Fibroblast of skin of left biceps (primary cell): ENCODE measurements at regions not wholly inside any gene's neighbourhood (a gene's known extent, or its start where the extent isn't known, plus 50 kb on each side); places are given as distances from the start of the nearest gene placed in this dataset.
"Not testable (repeated sequence)": the region's sequence is repeated elsewhere in the genome, so short reads cannot be mapped to it uniquely, and the experiment has no call there.

Source experiments
- DNase-seq, 2 experiments: peaks; one replicate each; pipeline ENCODE4 v3.0.0-alpha.2; 2013; ENCODE audit warnings: low read depth in 2 of 2

- no peak for DNase-seq
Measured at GRCh38 chr3:84236261-84236660, 722.5 kb upstream of the CADM2 start.

- DNase-seq = no peak
Measured at GRCh38 chr3:84245789-84246188, 713.0 kb upstream of the CADM2 start.

GRCh38 chr3:84260596-84260995, 698.2 kb upstream of the CADM2 start:
- no peak for DNase-seq

GRCh38 chr3:84265768-84266167, 693.0 kb upstream of the CADM2 start:
- DNase-seq = no peak

GRCh38 chr3:84275532-84275931, 683.3 kb upstream of the CADM2 start:
- no peak for DNase-seq

GRCh38 chr3:84277562-84278224, 681.1 kb upstream of the CADM2 start:
- DNase-seq = no peak

- no peak for DNase-seq
Measured at GRCh38 chr3:84292128-84292527, 666.7 kb upstream of the CADM2 start.

GRCh38 chr3:84299329-84299728, 659.5 kb upstream of the CADM2 start:
- no peak for DNase-seq

GRCh38 chr3:84304214-84304613, 654.6 kb upstream of the CADM2 start:
- DNase-seq = no peak

GRCh38 chr3:84307339-84307738, 651.5 kb upstream of the CADM2 start:
- no peak for DNase-seq

- no peak for DNase-seq
Measured at GRCh38 chr3:84308379-84308778, 650.4 kb upstream of the CADM2 start.

- no peak for DNase-seq
Measured at GRCh38 chr3:84318273-84318809, 640.4 kb upstream of the CADM2 start.

GRCh38 chr3:84365563-84366278, 593.1 kb upstream of the CADM2 start:
- not testable (repeated sequence) for DNase-seq
